ENCODE measurements at regions not wholly inside any gene's neighbourhood (a gene's known extent, or its start where the extent isn't known, plus 50 kb on each side); places are given as distances from the start of the nearest gene placed in this dataset.
"Not testable (repeated sequence)": the region's sequence is repeated elsewhere in the genome, so short reads cannot be mapped to it uniquely, and the experiment has no call there.

GRCh38 chr5:105057001-105057436 is 1494.4 kb upstream of the NUDT12 start:
- ChIA-PET POLR2A (no interaction called here), CTCF (interaction anchor here (0.5 kb wide), 1 partner anchor 1471 kb away, joined by 4 read pairs; no protein-coding TSS in a partner anchor)
- Histone ChIP-seq H3K36me3 (replicated peaks in 1 of 2; ENCODE audit: control insufficient read depth in 1 of 2, insufficient read depth in 2 of 2, low read length in 1 of 2) (no peaks in the 10 kb centered on the region), H3K4me3 (ENCODE audit: low read depth in 2 of 2, low read length in 1 of 2) (no peak overlapping the region; a peak in 1 of 4 replicates), H3F3A (replicated peaks; ENCODE audit: insufficient read depth) (no peaks in the 10 kb centered on the region), H3K4me1 (ENCODE audit: control insufficient read depth in 1 of 2, insufficient read depth in 2 of 2, low read depth in 1 of 2, low read length in 1 of 2) (no peaks in the 10 kb centered on the region; a peak in 1 of 4 replicates), H3K27ac (ENCODE audit: low read depth in 2 of 2, low read length in 1 of 2) (no peak overlapping the region), H2AFZ (ENCODE audit: low read depth) (no peak overlapping the region), H4K20me1 (ENCODE audit: insufficient read depth) (no peaks in the 10 kb centered on the region), H3K4me2 (no peak overlapping the region), H3K9me2 (no peaks in the 10 kb centered on the region), H3K9ac (no peak overlapping the region), H3K79me2 (ENCODE audit: insufficient read depth) (no peaks in the 10 kb centered on the region), H3K9me3 (no peaks in the 10 kb centered on the region), H3K27me3 (ENCODE audit: insufficient read depth) (no peaks in the 10 kb centered on the region)
- DNase-seq: no peak
- WGBS (ENCODE audit: low lambda C conversion rate): 25% methylated on average over 2 of the region's 3 CpGs
- TF ChIP-seq MXI1 (IDR thresholded peaks at IDR 0.05; ENCODE audit: low read depth, low read length) (no peak), CTCF (IDR thresholded peaks at IDR 0.05) (no peak)

GRCh38 chr5:105054406-105054805 is 1491.8 kb upstream of the NUDT12 start:
- TF ChIP-seq EZH2phosphoT487 (IDR thresholded peaks at IDR 0.05; ENCODE audit: borderline replicate concordance, low read depth) (no peak), TAF1 (IDR thresholded peaks at IDR 0.05; ENCODE audit: borderline replicate concordance, low read depth, low read length) (no peak), GATA2 (CRISPR knock-in tag; IDR thresholded peaks at IDR 0.05) (no peak)
- H3F3A ChIP-seq (replicated peaks; ENCODE audit: insufficient read depth): no peaks in the 10 kb centered on the region
- ChIA-PET POLR2A (no interaction called here), CTCF (no interaction called here)
- H2AFZ ChIP-seq (ENCODE audit: low read depth): no peak overlapping the region
- no peak overlapping the region for H3K27ac ChIP-seq (ENCODE audit: low read depth in 2 of 2, low read length in 1 of 2)
- H3K9ac ChIP-seq: no peak overlapping the region
- no peaks in the 10 kb centered on the region for H3K36me3 ChIP-seq (replicated peaks in 1 of 2; ENCODE audit: control insufficient read depth in 1 of 2, insufficient read depth in 2 of 2, low read length in 1 of 2)
- H3K4me2 ChIP-seq: no peak overlapping the region
- 24% methylated on average over 2 of the region's 2 CpGs for WGBS (ENCODE audit: low lambda C conversion rate)
- H3K9me3 ChIP-seq: no peaks in the 10 kb centered on the region
- no peak overlapping the region for H3K4me3 ChIP-seq (ENCODE audit: low read depth in 2 of 2, low read length in 1 of 2)
- no peaks in the 10 kb centered on the region for H3K79me2 ChIP-seq (ENCODE audit: insufficient read depth)
- no peaks in the 10 kb centered on the region for H3K9me2 ChIP-seq
- no peaks in the 10 kb centered on the region for H3K27me3 ChIP-seq (ENCODE audit: insufficient read depth)
- H3K4me1 ChIP-seq (ENCODE audit: control insufficient read depth in 1 of 2, insufficient read depth in 2 of 2, low read depth in 1 of 2, low read length in 1 of 2): no peaks in the 10 kb centered on the region
- no peak for DNase-seq
- no peaks in the 10 kb centered on the region for H4K20me1 ChIP-seq (ENCODE audit: insufficient read depth)

- H3K36me3 ChIP-seq (replicated peaks in 1 of 2; ENCODE audit: control insufficient read depth in 1 of 2, insufficient read depth in 2 of 2, low read length in 1 of 2): no peaks in the 10 kb centered on the region
- no peaks in the 10 kb centered on the region for H3K9me3 ChIP-seq
- H3K4me1 ChIP-seq (ENCODE audit: control insufficient read depth in 1 of 2, insufficient read depth in 2 of 2, low read depth in 1 of 2, low read length in 1 of 2): no peaks in the 10 kb centered on the region; a peak in 1 of 4 replicates
- no peak overlapping the region for H3K9ac ChIP-seq
- CTCF ChIA-PET: interaction anchor here (0.6 kb wide), 1 partner anchor 207 kb away, joined by 3 read pairs; no protein-coding TSS in a partner anchor
- no peaks in the 10 kb centered on the region for H3K9me2 ChIP-seq
- H3K79me2 ChIP-seq (ENCODE audit: insufficient read depth): no peaks in the 10 kb centered on the region
- POLR2A ChIA-PET: no interaction called here
- H3K4me2 ChIP-seq: no peak overlapping the region
- no peaks in the 10 kb centered on the region for H3K27me3 ChIP-seq (ENCODE audit: insufficient read depth)
- H2AFZ ChIP-seq (ENCODE audit: low read depth): no peak overlapping the region
- WGBS (ENCODE audit: low lambda C conversion rate): 82% methylated on average over 2 of the region's 2 CpGs
- no peak overlapping the region for H3K4me3 ChIP-seq (ENCODE audit: low read depth in 2 of 2, low read length in 1 of 2)
- H4K20me1 ChIP-seq (ENCODE audit: insufficient read depth): no peaks in the 10 kb centered on the region
- no peak overlapping the region for H3K27ac ChIP-seq (ENCODE audit: low read depth in 2 of 2, low read length in 1 of 2)
- no peak for DNase-seq
- no peaks in the 10 kb centered on the region for H3F3A ChIP-seq (replicated peaks; ENCODE audit: insufficient read depth)
- TF ChIP-seq PBX3 (IDR thresholded peaks at IDR 0.05): no peak
- no peak for TF ChIP-seq NFIC (IDR thresholded peaks at IDR 0.05; ENCODE audit: borderline replicate concordance)
Measured at GRCh38 chr5:105042623-105043022, 1480.0 kb upstream of the NUDT12 start.

- H4K20me1 ChIP-seq (ENCODE audit: insufficient read depth); H3K27me3 ChIP-seq (ENCODE audit: insufficient read depth); H3K4me1 ChIP-seq (ENCODE audit: control insufficient read depth in 1 of 2, insufficient read depth in 2 of 2, low read depth in 1 of 2, low read length in 1 of 2); H2AFZ ChIP-seq (ENCODE audit: low read depth); H3K36me3 ChIP-seq (replicated peaks in 1 of 2; ENCODE audit: control insufficient read depth in 1 of 2, insufficient read depth in 2 of 2, low read length in 1 of 2); H3K79me2 ChIP-seq (ENCODE audit: insufficient read depth); H3K4me3 ChIP-seq (ENCODE audit: low read depth in 2 of 2, low read length in 1 of 2); H3K27ac ChIP-seq (ENCODE audit: low read depth in 2 of 2, low read length in 1 of 2); H3K9me3 ChIP-seq; DNase-seq; H3K9ac ChIP-seq; CTCF ChIA-PET; H3K9me2 ChIP-seq; H3K4me2 ChIP-seq; POLR2A ChIA-PET; H3F3A ChIP-seq (replicated peaks; ENCODE audit: insufficient read depth): not testable (repeated sequence)
- WGBS (ENCODE audit: low lambda C conversion rate): 54% methylated on average over 3 of the region's 3 CpGs
Measured at GRCh38 chr5:105036814-105037213, 1474.2 kb upstream of the NUDT12 start.
